HG02623 (cell line): ENCODE measurements at regions not wholly inside any gene's neighbourhood (a gene's known extent, or its start where the extent isn't known, plus 50 kb on each side); places are given as distances from the start of the nearest gene placed in this dataset.

Source experiments
- ATAC-seq: cut with Tn5 transposase; IDR thresholded peaks from one replicate; pipeline ENCODE4 v1.9.1; 2021; ENCODE audit warnings: moderate library complexity; ENCODE audit not compliant: unreplicated experiment

DNA sequence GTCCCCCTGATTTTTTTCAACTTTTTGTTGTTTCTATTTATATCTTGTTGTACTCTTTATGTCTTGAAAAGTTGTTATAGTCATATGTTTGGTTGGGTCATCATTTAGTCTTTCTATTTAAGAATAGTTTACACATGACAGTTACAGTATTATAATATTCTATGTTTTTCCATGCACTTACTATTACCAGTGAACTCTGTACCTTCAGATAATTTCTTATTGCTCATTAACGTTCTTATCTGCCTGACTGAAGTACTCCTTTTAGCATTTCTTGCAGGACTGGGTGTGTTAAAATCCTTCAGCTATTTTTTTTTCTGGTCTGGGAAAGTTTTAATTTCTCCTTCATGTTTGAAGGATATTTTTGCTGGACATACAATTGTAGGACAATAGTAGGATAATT, 157.7 kb upstream of the DIPK2B start:
- no peak for ATAC-seq

- ATAC-seq, result no peak
Observed at GRCh38 chrX:45353456-45353855, 152.8 kb upstream of the DIPK2B start.

DNA sequence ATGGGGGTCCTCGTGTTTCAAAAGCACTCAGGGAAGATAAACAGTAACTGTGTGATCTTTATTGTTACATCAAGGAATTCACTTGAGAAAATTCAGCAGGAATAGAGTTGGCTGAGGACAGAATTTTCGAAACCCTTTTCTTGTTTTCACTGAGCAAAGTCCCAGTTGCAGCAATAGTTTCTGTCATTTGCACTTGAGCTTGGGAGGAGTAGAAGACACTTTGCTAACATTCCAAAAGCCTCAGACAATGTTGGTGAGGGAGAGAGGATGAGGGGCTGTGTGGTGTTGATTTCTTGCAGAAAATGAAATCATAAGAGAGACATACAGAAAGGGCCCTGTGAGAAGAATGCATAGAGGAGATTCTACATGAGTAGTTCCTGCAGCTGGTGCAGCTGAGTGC, 151.9 kb upstream of the DIPK2B start:
- ATAC-seq, result no peak

DNA sequence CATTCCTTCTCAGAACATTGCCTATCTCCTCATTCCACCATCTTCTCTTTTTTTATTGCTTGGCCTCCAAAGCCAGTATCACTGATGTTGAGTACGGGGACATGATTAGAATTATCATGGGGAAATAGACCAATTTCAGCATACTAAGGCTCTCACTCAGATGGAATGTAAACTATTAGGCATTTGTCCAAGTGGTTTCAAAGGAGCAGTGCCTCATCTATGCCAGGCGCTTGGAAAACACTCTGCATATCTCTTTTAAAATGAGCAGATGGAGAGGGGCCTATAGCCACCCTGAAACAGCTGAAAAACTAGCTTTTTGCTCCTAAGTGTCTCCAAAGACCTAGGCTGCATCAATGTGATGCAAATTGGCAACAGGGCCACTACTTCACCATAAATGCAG, 150.8 kb upstream of the DIPK2B start:
- no peak for ATAC-seq

DNA sequence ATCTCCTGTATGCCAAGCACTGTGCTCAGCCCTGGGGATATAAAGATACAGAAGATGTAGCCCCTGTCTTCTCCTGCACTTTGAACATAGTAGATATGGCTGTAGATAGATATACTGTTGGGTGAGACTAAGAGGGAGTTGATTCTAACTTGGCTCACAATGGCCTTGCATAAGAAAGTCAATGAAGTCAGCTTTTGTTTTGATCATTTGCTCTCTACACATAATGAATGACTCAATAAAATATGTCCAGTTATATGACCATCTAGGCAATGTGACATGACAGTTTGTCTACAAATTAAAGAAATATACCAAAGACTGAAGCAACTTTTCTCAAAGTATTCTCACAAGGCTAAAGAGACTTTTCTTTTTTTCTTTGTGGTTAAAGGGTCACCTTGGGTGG, 147.6 kb upstream of the DIPK2B start:
- ATAC-seq, result no peak

GRCh38 chrX:45347877-45348276, 147.2 kb upstream of the DIPK2B start:
- ATAC-seq, result no peak

GRCh38 chrX:45344594-45344993, 143.9 kb upstream of the DIPK2B start:
- ATAC-seq, result no peak

DNA sequence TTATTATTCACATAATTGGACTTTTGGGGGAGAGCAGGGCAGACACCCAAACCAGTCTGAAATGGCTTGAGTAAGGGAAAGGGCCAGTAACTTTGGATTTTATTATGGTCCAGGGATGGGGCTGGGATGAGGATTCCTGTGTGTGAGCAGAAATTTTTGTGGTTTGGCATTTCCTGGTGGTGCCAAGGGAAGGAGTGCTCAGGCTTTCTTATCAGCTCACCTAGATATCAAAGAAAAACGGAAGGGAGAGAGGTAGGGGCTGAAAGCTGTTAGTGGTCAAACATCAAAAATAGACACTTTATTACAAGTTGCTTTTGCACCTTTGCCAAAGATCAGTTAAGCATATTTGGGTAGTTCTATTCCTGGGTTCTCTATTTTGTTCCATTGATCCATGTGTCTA, 128.5 kb upstream of the DIPK2B start:
- no peak for ATAC-seq

DNA sequence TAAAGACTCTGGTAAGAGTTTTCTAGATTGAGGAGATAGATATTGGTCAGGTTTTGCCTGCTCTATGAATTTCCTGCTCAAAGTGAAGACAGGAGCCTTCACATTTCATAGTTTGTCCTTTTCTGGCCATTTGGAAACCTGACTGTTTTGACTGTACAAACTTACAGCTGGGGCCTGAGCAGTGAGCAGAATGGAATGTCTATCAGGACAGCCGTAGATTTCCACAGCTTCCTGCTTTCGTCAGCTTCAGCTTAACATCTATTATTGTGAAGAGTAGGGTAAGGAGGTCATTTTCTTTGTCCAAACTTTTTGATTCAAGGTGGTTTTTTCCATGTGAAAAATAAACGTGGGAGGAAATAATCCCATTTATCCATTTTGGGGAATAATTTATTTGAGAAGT, 124.3 kb upstream of the DIPK2B start:
- ATAC-seq, result no peak

GRCh38 chrX:45323387-45323786, 122.7 kb upstream of the DIPK2B start:
- no peak for ATAC-seq

- no peak for ATAC-seq
Observed at GRCh38 chrX:45322820-45323219, 122.1 kb upstream of the DIPK2B start.

GRCh38 chrX:45322382-45322781, 121.7 kb upstream of the DIPK2B start:
- ATAC-seq, result no peak

DNA sequence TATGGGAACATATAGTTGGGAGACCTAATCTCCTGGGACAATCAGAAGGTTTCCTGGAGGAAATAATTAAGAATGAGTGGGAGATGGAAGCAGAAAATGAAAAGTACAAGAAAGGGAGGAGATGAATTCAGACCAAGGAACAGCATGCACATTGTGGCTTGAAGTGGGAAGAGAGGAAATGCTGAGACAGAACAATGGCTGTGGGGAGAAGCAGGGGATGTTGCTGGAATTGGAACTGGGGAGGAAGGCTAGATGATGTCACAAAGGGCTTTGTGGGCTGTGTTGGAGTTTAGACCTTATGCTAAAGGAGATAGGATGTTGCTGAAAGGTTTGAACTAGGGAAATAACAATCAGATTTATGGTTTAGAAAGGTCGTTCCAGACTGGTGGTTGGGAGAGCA, 119.5 kb upstream of the DIPK2B start:
- no peak for ATAC-seq

GRCh38 chrX:45309801-45310200, 109.1 kb upstream of the DIPK2B start:
- no peak for ATAC-seq

DNA sequence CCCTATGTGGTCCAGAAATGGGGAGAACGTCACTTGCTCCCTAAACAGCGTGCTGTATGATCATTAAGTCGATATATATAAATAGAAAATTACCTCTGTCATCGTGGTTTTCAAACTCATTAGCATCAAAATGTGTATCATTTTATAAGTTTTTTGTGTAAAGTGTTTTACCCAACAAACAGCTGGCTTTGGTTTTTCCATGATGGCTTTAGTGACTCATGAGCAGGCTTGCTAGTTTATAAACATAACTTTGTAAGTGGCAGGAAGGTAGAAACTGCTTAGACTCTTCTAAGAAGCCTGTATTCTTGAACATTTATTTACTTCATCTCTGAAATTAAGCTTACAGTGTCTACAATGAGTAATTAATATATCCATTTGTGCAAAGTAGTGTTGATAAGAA, 108.4 kb upstream of the DIPK2B start:
- ATAC-seq, result no peak

DNA sequence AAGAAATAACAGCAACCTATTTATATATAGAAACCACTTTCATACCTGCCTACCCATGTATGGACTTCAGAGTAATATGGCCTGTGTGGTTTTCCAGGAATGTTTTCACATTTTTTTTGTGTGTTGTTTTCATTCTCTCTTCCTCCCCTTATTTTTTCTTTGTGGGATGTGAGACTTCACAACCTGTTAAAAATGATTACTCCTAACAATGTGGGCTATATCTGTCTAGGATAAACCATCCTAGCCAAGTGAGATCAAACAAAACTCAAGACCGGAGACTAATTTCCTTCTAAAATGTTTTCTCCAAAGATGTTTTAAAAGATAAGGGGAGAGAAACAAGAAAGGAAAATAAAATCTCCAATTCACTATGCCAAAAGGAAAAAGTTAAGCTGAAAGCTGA, 106.1 kb upstream of the DIPK2B start:
- no peak for ATAC-seq

DNA sequence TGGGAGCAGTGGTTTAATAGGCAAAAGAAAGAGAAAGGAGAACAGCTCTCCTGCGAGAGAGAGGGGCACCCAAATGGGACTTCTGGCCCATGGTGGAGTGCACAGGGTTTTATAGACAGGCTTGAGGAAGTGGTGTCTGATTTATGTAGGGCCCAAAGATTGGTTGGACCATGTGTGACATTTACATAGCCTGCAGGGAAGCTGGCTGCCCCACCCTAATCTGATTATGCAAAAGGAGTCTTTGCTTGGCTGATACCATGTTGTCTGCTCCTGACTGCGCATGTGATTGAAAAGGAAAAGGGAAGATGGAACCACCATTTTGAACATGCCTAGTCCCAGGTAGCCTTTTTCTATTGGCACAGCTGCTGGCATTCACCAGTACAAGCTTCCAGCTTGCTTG, 100.0 kb upstream of the DIPK2B start:
- no peak for ATAC-seq

- no peak for ATAC-seq
Observed at GRCh38 chrX:45295259-45295986, 94.7 kb upstream of the DIPK2B start.

- no peak for ATAC-seq
Observed at GRCh38 chrX:45274576-45274975, 73.9 kb upstream of the DIPK2B start.

DNA sequence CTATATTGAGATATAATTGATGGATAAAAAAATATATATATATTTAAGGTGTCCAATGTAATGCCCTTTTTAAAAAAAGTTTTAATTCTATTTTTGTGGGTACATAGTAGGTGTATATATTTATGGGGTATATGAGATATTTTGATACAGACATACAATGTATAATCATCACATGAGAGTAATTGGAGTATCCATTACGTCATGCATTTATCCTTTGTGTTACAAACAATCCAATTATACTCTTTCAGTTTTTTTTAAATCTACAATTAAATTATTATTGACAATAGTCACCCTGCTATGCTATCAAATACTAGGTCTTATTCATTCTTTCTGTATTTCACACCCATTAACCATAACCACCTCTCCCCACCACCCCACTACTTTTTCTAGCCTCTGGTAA, 66.3 kb upstream of the DIPK2B start:
- ATAC-seq, result no peak

DNA sequence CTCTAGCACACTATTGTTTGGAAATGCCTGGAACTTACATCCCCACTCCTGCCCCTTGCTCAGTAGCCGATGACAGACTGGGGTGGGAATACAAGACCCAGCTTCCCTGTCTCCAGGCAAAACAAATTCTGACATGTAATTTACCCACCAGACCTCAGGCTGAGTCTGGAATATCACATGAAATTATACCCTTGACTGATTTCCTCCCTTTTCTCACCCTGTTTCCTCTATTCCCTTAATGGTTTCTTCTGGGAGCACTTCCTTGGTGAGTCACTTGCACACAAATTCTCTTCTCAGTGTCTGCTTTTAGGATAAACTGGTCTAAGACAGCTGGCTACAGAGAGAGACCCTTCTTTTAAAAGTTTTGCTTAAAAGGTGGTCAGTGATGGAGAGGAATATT, 65.8 kb upstream of the DIPK2B start:
- no peak for ATAC-seq

DNA sequence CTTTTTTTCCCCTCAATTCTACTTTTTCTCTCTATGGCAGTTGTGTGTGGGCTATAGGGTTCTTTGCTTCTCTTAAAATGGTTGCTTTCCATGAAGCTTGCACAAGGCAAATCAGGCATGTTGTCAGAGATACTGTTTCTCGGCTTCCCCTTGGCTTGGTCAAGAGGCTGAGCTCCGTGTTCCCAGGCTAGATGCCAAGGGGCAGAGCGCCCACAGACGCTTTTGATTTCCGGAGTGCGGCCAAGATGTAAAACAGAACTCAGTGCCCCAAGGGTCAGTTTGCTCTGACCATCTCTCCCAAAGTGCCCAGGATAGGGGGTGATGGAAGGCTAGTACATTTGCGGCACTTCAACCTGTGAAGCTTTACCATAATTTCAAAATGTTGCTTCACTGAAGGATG, 64.2 kb upstream of the DIPK2B start:
- ATAC-seq, result no peak

DNA sequence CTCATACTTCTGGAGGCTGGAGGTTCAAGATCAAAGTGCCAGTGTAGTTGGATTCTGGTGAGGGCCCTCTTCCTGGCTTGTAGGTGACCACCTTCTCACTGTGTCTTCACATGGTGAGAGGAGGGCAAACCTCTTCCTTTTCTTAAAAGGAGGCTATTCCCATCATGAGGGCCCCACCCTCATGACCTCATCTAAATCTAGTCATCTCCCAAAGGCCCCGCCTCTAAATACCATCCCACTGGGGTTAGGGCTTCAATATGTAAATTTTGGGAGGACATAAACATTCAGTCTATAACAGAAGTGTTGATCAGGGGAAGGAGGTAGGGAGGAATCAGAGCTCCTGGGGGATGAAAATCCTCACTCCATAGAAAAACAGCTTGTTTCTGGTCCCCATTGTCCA, 60.8 kb upstream of the DIPK2B start:
- ATAC-seq, result no peak
